VCaP (cell line): ENCODE measurements at regions not wholly inside any gene's neighbourhood (a gene's known extent, or its start where the extent isn't known, plus 50 kb on each side); places are given as distances from the start of the nearest gene placed in this dataset.
"Not testable (repeated sequence)": the region's sequence is repeated elsewhere in the genome, so short reads cannot be mapped to it uniquely, and the experiment has no call there.

Experiments used
- H3K27ac ChIP-seq: fragments of 450-650 bp; 2 replicates; pipeline ENCODE4 v1.5.1; 2017
- CTCF ChIP-seq: fragments of 450-650 bp; conservative IDR thresholded peaks from 2 replicates; pipeline ENCODE4 v1.5.1; 2017; ENCODE audit warnings: mild to moderate bottlenecking, moderate library complexity

GRCh38 chr1:213332491-213332890, 281.4 kb downstream of the RPS6KC1 start:
- H3K27ac ChIP-seq: no peak overlapping the region
- no peak for TF ChIP-seq CTCF

GRCh38 chr1:213333121-213333520, 282.1 kb downstream of the RPS6KC1 start:
- H3K27ac ChIP-seq: no peak overlapping the region
- TF ChIP-seq CTCF: no peak

- TF ChIP-seq CTCF: no peak
Observed at GRCh38 chr1:213335084-213335483, 284.0 kb downstream of the RPS6KC1 start.

GRCh38 chr1:213337025-213337678, 286.1 kb downstream of the RPS6KC1 start:
- TF ChIP-seq CTCF: no peak

More at GRCh38 chr1:213335084-213335483, 284.0 kb downstream of the RPS6KC1 start:
- H3K27ac ChIP-seq: no peak overlapping the region

GRCh38 chr1:213340593-213340992, 289.6 kb downstream of the RPS6KC1 start:
- no peak for TF ChIP-seq CTCF
- no peak overlapping the region for H3K27ac ChIP-seq

More at GRCh38 chr1:213337025-213337678, 286.1 kb downstream of the RPS6KC1 start:
- no peak overlapping the region for H3K27ac ChIP-seq

GRCh38 chr1:213345621-213346020, 294.6 kb downstream of the RPS6KC1 start:
- H3K27ac ChIP-seq: no peak overlapping the region
- TF ChIP-seq CTCF: no peak

GRCh38 chr1:213357403-213357802, 306.4 kb downstream of the RPS6KC1 start:
- TF ChIP-seq CTCF: no peak
- no peak overlapping the region for H3K27ac ChIP-seq

GRCh38 chr1:213358368-213358767, 307.3 kb downstream of the RPS6KC1 start:
- not testable (repeated sequence) for H3K27ac ChIP-seq
